ENCODE measurements at regions not wholly inside any gene's neighbourhood (a gene's known extent, or its start where the extent isn't known, plus 50 kb on each side); places are given as distances from the start of the nearest gene placed in this dataset.

GRCh38 chr11:92311616-92312449 lies 87.2 kb downstream of the FAT3 start:
- no peaks in the 10 kb centered on the region for H3K9me3 ChIP-seq (ENCODE audit: insufficient read depth in 2 of 2, low read depth in 1 of 2, low read length in 1 of 2)
- 0 out of 2 replicates have a peak, but pooled peaks cover 3% of the 10 kb centered on the region for H3K79me1 ChIP-seq (ENCODE audit: low read depth, low read length)
- FAIRE-seq (peak; percentile 99), DNase-seq (ENCODE audit: low read depth in 1 of 2, low spot score in 2 of 2) (peak in 1 of 2 experiments; percentile 39)
- no peak overlapping the region; the same call in 1 of the 2 replicates for H3K18ac ChIP-seq (ENCODE audit: extremely low read depth, low read length)
- H2BK15ac ChIP-seq (ENCODE audit: low read length) = no peak overlapping the region
- 5% methylated on average over 5 of the region's 5 CpGs; no CpG with 5 or more reads in 1 of the 2 experiments for WGBS, 2 experiments (ENCODE audit: extremely low coverage in 1 of 2, insufficient coverage in 1 of 2, insufficient read length in 1 of 2, insufficient replicate concordance in 2 of 2, low coverage in 1 of 2, low lambda C conversion rate in 2 of 2, missing lambda C conversion rate in 1 of 2)
- H3K27me3 ChIP-seq (replicated peaks in 1 of 4; ENCODE audit: control insufficient read depth in 3 of 4, extremely low read depth in 1 of 4, insufficient read depth in 3 of 4, low read length in 3 of 4) = no peaks in the 10 kb centered on the region
- no peak overlapping the region for H4K8ac ChIP-seq (ENCODE audit: extremely low read depth, insufficient read depth, low read length)
- no peaks in the 10 kb centered on the region for H3K36me3 ChIP-seq (ENCODE audit: control insufficient read depth in 2 of 4, insufficient read depth in 4 of 4, low read length in 3 of 4)
- no peak overlapping the region for H3K56ac ChIP-seq (replicated peaks; ENCODE audit: insufficient read length, low read depth, low read length)
- H3K79me2 ChIP-seq (ENCODE audit: control insufficient read depth in 1 of 2, insufficient read depth in 2 of 2, low read length in 2 of 2) = peaks cover 0 to 34% of the 10 kb centered on the region in 2 experiments; a peak in 3 of 4 replicates
- no peak overlapping the region for H2BK12ac ChIP-seq (ENCODE audit: low read depth, low read length)
- ChIA-PET POLR2A (ENCODE audit: partially characterized antibody) (interaction anchor here (1.1 to 1.4 kb wide), 2 partner anchors 9 to 29 kb away, joined by 3 to 4 read pairs; no protein-coding TSS in a partner anchor), CTCF (ENCODE audit: partially characterized antibody) (interaction anchor here (0.6 to 2.8 kb wide), 11 partner anchors 17 to 222 kb away, joined by 3 to 11 read pairs (median 4); no protein-coding TSS in a partner anchor)
- H3K4me2 ChIP-seq (ENCODE audit: insufficient read depth in 1 of 2, low read depth in 2 of 2, low read length in 2 of 2) = peak overlapping the region; percentile 41 to 61
- H2BK120ac ChIP-seq (replicated peaks; ENCODE audit: low read depth, low read length) = peak overlapping the region; percentile 25
- no peak overlapping the region for H3K9ac ChIP-seq (replicated peaks in 1 of 4; ENCODE audit: extremely low read depth in 1 of 4, low read depth in 3 of 4, low read length in 3 of 4)
- H2AFZ ChIP-seq (ENCODE audit: low read length) = no peak overlapping the region
- peak overlapping the region in 1 of 4 experiments; percentile 46; a peak in 2 of 8 replicates for H3K4me3 ChIP-seq (ENCODE audit: extremely low read depth in 1 of 4, insufficient read depth in 2 of 4, low read depth in 3 of 4, low read length in 4 of 4)
- H4K20me1 ChIP-seq (replicated peaks in 1 of 2; ENCODE audit: control insufficient read depth in 1 of 2, insufficient read depth in 2 of 2, low read length in 2 of 2) = no peaks in the 10 kb centered on the region
- H3K4me1 ChIP-seq (replicated peaks in 1 of 4; ENCODE audit: control insufficient read depth in 3 of 4, insufficient read depth in 4 of 4, low read length in 3 of 4) = peaks cover 2 to 46% (median 36%) of the 10 kb centered on the region in 4 experiments
- H2BK5ac ChIP-seq (ENCODE audit: low read depth, low read length) = peak overlapping the region; percentile 9; the same call in 1 of the 2 replicates
- H3K27ac ChIP-seq (ENCODE audit: low read depth, low read length) = no peak overlapping the region
- H3K14ac ChIP-seq (ENCODE audit: insufficient read length) = no peak overlapping the region
- H4K5ac ChIP-seq (ENCODE audit: insufficient read length, low read depth, low read length) = peak overlapping the region; percentile 79
- no peak overlapping the region for H3K23ac ChIP-seq (ENCODE audit: insufficient read length)
- H4K91ac ChIP-seq (replicated peaks; ENCODE audit: insufficient read length, low read length) = no peak overlapping the region
- 0 out of 2 replicates have a peak overlapping the region, but pooled peaks have one; percentile 26 for H2BK20ac ChIP-seq (ENCODE audit: low read length)
- H2AK5ac ChIP-seq (ENCODE audit: low read depth, low read length) = no peak overlapping the region
- no peaks in the 10 kb centered on the region; the same call in 1 of the 2 replicates for H3K23me2 ChIP-seq (ENCODE audit: low read depth, low read length)
- H3K4ac ChIP-seq (replicated peaks; ENCODE audit: insufficient read length, low read depth, low read length) = no peak overlapping the region
- TF ChIP-seq ASH2L (IDR thresholded peaks at IDR 0.05; ENCODE audit: low read length) (no peak), RAD21 (IDR thresholded peaks at IDR 0.05 in 1 of 2, conservative IDR thresholded peaks at IDR 0.05 in 1 of 2; ENCODE audit: low read depth in 2 of 2, low read length in 2 of 2) (peak; percentile 26 to 43; a peak in 3 of 4 replicates), CTCF (IDR thresholded peaks at IDR 0.05; ENCODE audit: control extremely low read depth in 1 of 3, insufficient read depth in 1 of 3, low read depth in 1 of 3, low read length in 3 of 3) (peak in 2 of 3 experiments; percentile 25 to 53; a peak in 2 of 4 replicates), BCL11A (IDR thresholded peaks at IDR 0.05; ENCODE audit: low read depth in 2 of 2, low read length in 2 of 2) (peak in 1 of 2 experiments; percentile 38), BACH1 (IDR thresholded peaks at IDR 0.05; ENCODE audit: low read length) (0 out of 2 replicates have a peak, but pooled peaks have one; percentile 35), ATF2 (IDR thresholded peaks at IDR 0.05; ENCODE audit: low read length) (peak; percentile 69; the same call in 1 of the 2 replicates)
